GM19239 (cell line): ENCODE measurements at regions not wholly inside any gene's neighbourhood (a gene's known extent, or its start where the extent isn't known, plus 50 kb on each side); places are given as distances from the start of the nearest gene placed in this dataset.

Experiments
- DNase-seq: peaks from one replicate; pipeline ENCODE4 v3.0.0; 2011; ENCODE audit warnings: low spot score; ENCODE audit not compliant: insufficient read length
- FAIRE-seq: peaks from 2 replicates; lab custom pipeline; 2011; peaks lifted over from hg19 to GRCh38; lab: Jason Lieb, UNC

DNA sequence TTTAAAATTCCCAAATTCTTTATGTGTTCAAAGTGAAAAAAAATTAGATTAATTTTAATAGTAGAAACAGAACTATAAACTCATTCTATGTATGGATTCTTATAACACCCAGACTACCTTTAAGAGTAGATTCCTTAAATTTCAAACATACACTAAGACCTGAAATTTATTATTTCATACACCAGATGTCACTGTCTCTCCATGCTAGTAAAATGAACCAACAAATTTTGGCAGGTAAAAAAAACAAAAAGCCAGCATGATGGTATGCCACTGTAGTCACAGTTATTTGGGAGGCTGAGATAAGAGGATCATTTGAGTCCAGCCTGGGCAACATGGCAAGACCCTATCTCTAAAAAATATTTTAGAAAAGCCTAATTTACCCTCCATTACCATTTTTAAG is 461.3 kb upstream of the NAALADL2 start:
- DNase-seq: no peak
- FAIRE-seq: no peak

- FAIRE-seq: no peak
These were observed 460.4 kb upstream of the NAALADL2 start for GRCh38 chr3:174398761-174399160.

DNA sequence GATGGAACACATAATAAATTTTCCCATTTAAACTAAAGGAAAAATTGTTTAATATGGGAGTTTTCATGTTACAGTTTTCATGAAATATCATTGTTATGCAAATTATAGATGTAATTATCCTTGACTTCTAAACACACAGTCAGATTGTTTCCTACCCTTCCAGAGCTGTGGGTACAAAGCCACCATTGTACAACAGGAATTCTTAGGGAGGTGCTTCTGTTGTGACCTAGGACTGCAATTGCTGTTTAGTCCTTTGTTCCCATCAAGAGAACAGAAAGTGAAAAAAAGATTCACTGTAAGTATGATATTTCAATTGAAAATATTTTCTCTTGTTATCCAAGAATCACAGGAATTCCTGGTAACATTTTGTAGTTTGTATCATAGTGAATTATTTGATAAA is 455.3 kb upstream of the NAALADL2 start:
- FAIRE-seq (no peak), DNase-seq (no peak)

More at GRCh38 chr3:174398761-174399160, 460.4 kb upstream of the NAALADL2 start:
- DNase-seq: no peak

- DNase-seq (no peak), FAIRE-seq (no peak)
These were observed 450.8 kb upstream of the NAALADL2 start for GRCh38 chr3:174408310-174408709.

- DNase-seq: no peak
- FAIRE-seq: no peak
These were observed 449.9 kb upstream of the NAALADL2 start for GRCh38 chr3:174409086-174409743.

DNA sequence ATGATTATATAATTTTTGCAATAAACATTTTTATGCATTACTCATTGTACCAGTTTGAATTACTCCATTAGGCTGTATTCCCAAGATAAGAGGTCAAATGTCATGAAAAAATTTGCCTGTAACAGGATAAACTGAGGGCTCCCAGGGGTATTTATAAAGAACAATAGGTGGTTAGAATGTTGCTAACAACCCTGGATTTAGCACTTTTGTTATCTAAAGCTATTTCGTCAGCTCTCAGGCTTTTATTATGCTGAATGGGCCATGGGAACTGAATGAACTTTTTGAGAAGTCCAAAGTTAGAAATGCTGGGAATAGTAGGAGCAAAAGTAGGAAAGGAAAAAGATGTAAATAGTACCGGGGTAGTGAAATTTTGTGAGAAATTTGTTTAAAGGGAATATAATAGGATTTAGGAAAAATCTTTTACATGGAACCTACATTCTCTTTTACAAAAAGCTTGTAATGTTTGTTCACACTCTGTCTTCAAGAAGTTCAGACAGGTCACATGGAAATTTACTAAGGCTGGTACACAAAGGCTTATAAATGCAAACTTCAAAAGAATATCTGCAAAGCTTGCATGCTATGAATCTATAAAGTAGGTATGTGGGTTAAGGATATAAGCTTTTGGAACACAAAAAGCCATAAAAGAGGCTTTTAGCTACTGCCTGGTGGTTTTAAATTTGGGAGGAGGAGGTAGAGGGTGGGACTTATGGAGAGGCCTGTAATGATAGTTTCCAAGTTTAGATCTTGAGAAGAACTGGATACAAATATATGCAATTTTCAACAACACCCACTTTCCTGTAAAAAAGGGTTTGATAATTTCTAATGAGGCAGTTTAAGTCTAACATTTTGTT is 445.8 kb upstream of the NAALADL2 start:
- FAIRE-seq (no peak), DNase-seq (no peak)

- FAIRE-seq (no peak), DNase-seq (no peak)
These were observed 444.2 kb upstream of the NAALADL2 start for GRCh38 chr3:174414902-174415301.

DNA sequence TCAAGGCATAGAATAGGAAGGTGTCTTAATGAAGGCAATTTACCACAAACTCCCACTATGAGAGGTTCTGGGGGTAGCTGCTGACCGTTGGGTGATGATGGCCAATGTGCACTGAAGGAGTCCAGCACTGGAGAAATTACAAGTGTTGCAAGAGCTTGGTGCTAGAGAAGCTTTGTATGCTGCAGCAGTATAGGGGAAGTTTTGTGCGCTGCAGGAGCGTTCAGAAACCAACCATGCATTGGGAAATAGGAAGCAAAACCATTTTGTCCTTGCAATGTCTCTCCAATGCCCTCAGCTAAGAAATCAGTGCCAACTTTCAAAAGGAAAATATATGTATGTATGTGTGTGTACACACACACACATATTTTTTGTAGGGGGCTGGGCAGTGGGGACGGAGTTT is 441.6 kb upstream of the NAALADL2 start:
- FAIRE-seq (no peak), DNase-seq (no peak)

DNA sequence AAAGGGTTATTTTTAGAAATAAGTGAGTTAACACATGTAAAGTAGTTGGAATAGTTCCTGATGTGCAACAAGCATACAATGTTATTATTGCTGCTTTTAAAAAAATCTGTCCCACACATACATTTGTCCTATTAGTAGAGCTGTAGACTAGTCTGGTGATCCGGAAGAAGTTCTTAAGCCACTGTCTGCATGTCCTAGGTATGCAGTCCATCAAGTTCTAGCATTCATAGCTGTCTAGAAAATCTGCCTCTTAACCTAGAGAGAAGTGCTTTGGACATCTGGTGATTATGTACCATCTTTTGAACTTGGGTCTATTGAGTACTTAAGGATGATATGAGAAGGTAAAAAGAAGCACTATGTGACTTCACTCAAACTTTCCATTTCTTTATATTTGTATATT is 439.9 kb upstream of the NAALADL2 start:
- FAIRE-seq: no peak
- DNase-seq: no peak

GRCh38 chr3:174423936-174424335 is 435.2 kb upstream of the NAALADL2 start:
- no peak for DNase-seq
- no peak for FAIRE-seq

DNA sequence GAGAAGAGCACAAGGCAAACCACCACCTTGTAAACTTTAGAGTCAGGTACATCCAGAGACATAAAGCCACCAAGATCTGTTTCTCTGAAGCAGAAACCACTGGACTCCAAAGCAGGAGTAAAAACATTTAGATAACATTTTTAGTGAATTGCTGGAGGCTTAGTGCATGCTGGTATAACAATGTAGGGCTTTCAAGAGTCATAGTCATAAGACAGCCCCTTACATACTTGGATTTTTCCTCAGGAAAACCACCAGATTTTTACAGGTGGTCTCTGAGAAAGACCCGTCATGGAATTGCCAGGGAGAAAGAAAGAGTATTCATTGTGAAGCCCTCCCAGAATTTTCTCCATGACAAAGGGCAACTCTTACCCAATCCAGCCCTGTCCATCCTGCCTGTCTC is 434.5 kb upstream of the NAALADL2 start:
- no peak for DNase-seq
- FAIRE-seq: no peak

GRCh38 chr3:174425422-174425821 is 433.7 kb upstream of the NAALADL2 start:
- FAIRE-seq (no peak), DNase-seq (no peak)

DNA sequence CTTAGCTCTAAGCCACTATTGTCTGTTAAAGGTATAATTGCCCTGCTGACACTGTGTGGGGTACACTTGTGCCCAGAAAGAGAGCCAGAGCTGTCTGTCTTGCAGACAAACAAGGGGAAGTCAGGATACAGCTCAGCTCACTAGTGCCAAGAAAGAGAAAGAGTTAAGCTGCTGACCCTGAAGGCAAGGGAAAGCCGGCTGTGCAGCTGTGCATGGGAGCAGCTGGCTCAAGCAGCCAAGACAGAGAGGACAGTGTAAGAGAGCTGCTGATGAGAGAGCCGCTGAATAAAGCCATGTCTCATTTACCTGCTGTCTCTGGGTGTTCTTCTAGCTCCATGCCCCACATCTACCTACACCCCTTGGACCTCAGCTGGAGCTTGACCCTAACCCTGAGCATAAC is 428.1 kb upstream of the NAALADL2 start:
- FAIRE-seq (no peak), DNase-seq (no peak)

- DNase-seq (no peak), FAIRE-seq (no peak)
These were observed 427.4 kb upstream of the NAALADL2 start for GRCh38 chr3:174431717-174432116.

DNA sequence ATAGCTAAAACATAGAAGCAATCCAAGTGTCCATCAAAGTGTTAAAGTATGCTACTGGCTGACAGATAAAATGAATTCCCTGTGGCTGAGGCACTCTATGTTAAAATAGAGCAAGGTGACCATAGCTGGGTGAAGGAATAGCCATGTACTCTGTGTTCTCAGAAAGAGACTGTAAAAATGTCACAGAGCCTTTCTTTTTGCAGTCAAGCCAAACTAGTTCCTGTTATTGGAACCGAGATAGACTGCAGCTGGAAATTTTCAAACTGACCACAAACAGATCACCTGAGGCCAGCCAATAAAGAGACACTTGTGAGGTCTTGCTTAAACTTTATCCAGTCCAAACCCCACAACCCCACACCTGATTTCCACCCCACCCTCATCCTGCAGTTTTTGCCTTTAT is 422.8 kb upstream of the NAALADL2 start:
- DNase-seq (no peak), FAIRE-seq (no peak)

DNA sequence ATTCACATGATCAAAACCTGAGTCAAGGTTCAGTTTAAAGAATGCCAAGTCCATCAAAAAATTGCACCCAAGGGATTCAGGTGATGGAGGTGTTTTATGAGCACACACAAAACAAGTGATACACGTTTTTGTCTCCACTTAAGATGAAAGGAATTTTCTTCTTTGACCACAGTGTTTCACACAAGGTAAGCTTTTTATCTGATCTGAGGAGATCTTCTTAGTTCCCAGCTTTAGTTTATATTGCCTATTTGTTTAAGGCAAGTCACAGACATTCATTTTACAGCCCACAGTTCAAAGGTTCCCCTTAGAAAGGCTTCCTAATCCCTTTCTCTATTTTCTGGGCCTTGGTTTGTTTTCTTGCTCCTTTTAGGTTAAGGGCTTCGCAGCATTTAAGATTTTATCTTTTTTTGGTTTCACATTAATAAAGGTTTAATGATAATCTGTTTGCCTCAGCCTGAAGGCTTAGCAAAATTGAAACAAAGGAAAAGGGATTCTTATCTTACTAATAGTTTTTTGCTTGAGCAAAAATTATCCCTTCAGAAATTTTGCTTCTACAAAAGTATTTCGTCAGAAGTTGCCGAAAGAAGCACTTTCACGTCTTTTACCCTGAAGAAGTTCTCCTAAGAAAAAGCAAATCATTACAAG is 420.5 kb upstream of the NAALADL2 start:
- no peak for FAIRE-seq
- no peak for DNase-seq

DNA sequence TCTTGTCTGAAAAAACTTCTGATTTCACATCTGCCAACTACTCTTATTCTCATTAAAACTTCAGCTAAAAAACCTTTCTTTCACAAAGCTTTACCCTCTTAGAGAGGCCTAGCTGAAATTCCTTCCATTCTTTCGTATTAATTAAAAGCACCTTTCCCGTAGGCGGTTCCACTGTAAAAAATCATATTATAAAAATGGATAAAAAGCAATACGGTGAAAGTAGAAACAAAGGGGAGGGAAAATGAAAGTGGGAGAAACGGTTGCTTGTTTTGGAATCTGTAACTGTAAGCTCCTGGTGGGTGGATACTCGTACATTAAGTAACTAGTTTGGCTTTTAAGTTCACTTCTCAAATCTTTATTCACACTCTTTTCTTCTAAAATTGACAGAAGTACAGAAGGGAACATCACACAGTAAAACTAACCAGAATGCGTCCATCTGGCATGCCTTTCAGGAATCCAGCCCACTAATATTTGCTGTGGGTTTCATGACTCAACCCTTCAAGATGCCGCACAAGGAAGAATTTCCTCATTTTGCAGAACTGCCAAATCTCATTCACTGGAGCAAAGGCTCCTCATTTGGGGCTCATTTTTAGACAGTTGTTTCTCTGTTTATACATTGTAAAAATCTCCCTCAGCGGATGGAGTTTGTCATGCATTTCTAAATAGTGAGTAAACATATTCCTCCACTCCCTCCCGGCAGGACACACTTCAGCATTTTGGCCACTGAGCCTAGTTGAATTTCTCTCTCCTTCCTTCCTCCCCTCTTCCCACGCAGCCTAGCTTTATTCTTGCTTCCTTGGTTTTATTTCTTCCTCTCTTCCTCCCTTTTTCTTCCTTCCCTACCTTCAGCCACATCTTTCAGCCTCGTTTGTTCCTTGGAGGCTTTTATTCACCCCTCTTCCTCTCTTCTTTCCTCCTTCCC is 419.5 kb upstream of the NAALADL2 start:
- DNase-seq (no peak), FAIRE-seq (no peak)

DNA sequence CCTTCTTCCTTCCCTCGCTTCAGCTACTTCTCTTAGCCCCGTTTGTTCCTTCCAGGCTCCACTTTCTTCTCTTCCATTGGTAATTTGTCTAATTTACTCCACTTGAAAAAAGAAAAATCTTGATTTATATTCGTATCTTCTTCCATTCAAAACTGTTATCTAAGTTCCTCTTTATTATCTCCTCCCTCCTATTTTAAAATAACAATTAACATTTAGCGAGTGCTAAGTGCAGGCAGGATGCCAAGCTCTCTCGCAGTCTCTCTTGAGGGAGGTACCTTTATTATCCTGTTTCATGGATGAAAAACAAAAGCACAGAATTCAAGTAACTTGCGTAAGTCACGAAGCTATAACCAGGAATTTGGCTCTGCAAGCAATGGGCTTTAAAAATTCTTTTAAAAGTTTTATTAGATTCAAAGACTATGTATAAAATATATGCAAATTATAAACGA is 418.9 kb upstream of the NAALADL2 start:
- no peak for FAIRE-seq
- DNase-seq: no peak

GRCh38 chr3:174440741-174441587 is 418.2 kb upstream of the NAALADL2 start:
- DNase-seq: peak; percentile 4
- FAIRE-seq: no peak
